WTC11 (cell line): ENCODE measurements at regions not wholly inside any gene's neighbourhood (a gene's known extent, or its start where the extent isn't known, plus 50 kb on each side); places are given as distances from the start of the nearest gene placed in this dataset.

Experiments
- E2F1 ChIP-seq: sonication (generic); formaldehyde crosslinking; IDR thresholded peaks from 2 replicates; pipeline ENCODE4 v1.8.0; 2022; ENCODE audit warnings: mild to moderate bottlenecking, missing genetic modification reagents
- SMAD3 ChIP-seq: sonication (generic); formaldehyde crosslinking; IDR thresholded peaks from 2 replicates; pipeline ENCODE4 v1.8.0; 2022; ENCODE audit warnings: missing genetic modification reagents, mild to moderate bottlenecking, borderline replicate concordance
- ZBTB21 ChIP-seq: sonication (generic); formaldehyde crosslinking; IDR thresholded peaks from 2 replicates; pipeline ENCODE4 v1.8.1; 2023; ENCODE audit warnings: mild to moderate bottlenecking, missing genetic modification reagents, borderline replicate concordance
- TF ChIP-seq, protein P1 (sequence below): fragments of 200-600 bp; IDR thresholded peaks from 2 replicates; pipeline ENCODE4 v1.8.0; 2022; ENCODE audit warnings: antibody characterized with exemption
- TF ChIP-seq, protein P2 (sequence below): fragments of 250-450 bp; sonication (Bioruptor Pico); IDR thresholded peaks from 2 replicates; pipeline ENCODE4 v2.1.2; 2022; ENCODE audit warnings: mild to moderate bottlenecking, moderate library complexity

DNA sequence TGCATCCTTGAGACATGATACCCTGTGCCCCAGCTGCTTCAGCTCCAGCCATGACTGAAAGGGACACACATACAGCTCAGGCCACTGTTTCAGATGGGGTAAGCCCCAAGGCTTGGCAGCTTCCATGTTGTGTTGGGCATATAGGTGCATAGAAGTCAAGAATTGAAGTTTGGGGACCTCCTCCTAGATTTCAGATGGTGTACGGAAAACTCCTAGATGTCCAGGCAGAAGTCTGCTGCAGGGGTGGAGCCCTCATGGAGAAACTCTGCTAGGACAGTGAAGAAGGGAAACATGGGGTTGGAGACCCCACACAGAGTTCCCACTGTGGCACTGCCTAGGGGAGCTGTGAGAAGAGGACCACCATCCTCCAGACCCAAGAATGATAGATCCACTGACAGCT lies 1379.0 kb upstream of the MAP3K7 start:
- TF ChIP-seq, protein P1, sequence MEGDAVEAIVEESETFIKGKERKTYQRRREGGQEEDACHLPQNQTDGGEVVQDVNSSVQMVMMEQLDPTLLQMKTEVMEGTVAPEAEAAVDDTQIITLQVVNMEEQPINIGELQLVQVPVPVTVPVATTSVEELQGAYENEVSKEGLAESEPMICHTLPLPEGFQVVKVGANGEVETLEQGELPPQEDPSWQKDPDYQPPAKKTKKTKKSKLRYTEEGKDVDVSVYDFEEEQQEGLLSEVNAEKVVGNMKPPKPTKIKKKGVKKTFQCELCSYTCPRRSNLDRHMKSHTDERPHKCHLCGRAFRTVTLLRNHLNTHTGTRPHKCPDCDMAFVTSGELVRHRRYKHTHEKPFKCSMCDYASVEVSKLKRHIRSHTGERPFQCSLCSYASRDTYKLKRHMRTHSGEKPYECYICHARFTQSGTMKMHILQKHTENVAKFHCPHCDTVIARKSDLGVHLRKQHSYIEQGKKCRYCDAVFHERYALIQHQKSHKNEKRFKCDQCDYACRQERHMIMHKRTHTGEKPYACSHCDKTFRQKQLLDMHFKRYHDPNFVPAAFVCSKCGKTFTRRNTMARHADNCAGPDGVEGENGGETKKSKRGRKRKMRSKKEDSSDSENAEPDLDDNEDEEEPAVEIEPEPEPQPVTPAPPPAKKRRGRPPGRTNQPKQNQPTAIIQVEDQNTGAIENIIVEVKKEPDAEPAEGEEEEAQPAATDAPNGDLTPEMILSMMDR: no peak
- no peak for TF ChIP-seq SMAD3 (CRISPR knock-in tag)
- TF ChIP-seq, protein P2, sequence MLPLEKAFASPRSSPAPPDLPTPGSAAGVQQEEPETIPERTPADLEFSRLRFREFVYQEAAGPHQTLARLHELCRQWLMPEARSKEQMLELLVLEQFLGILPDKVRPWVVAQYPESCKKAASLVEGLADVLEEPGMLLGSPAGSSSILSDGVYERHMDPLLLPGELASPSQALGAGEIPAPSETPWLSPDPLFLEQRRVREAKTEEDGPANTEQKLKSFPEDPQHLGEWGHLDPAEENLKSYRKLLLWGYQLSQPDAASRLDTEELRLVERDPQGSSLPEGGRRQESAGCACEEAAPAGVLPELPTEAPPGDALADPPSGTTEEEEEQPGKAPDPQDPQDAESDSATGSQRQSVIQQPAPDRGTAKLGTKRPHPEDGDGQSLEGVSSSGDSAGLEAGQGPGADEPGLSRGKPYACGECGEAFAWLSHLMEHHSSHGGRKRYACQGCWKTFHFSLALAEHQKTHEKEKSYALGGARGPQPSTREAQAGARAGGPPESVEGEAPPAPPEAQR (CRISPR knock-in tag): no peak
- TF ChIP-seq E2F1 (CRISPR knock-in tag): no peak
- TF ChIP-seq ZBTB21 (CRISPR knock-in tag): no peak
